NCI-H2029 treated with DMSO at 0.1 percent for 48 hours (cell line): ENCODE measurements at regions not wholly inside any gene's neighbourhood (a gene's known extent, or its start where the extent isn't known, plus 50 kb on each side); places are given as distances from the start of the nearest gene placed in this dataset.
"Not testable (repeated sequence)": the region's sequence is repeated elsewhere in the genome, so short reads cannot be mapped to it uniquely, and the experiment has no call there.

Source experiments
- DNase-seq: peaks from one replicate; lab custom pipeline; 2025; lab: John Stamatoyannopoulos, UW

- DNase-seq, result no peak
Measured at GRCh38 chr11:71097506-71098240, 154.7 kb downstream of the SHANK2 start.

GRCh38 chr11:71096751-71097388, 155.5 kb downstream of the SHANK2 start:
- DNase-seq, result no peak

- no peak for DNase-seq
Measured at GRCh38 chr11:71095294-71095850, 157.0 kb downstream of the SHANK2 start.

GRCh38 chr11:71094296-71095077, 157.9 kb downstream of the SHANK2 start:
- no peak for DNase-seq

- DNase-seq, result no peak
Measured at GRCh38 chr11:71093783-71094182, 158.6 kb downstream of the SHANK2 start.

GRCh38 chr11:71091506-71092265, 160.7 kb downstream of the SHANK2 start:
- no peak for DNase-seq

- DNase-seq, result no peak
Measured at GRCh38 chr11:71089571-71089970, 162.8 kb downstream of the SHANK2 start.

- not testable (repeated sequence) for DNase-seq
Measured at GRCh38 chr11:71088314-71089215, 163.8 kb downstream of the SHANK2 start.

- DNase-seq, result peak; percentile 50
Measured at GRCh38 chr11:71086687-71087258, 165.6 kb downstream of the SHANK2 start.

- no peak for DNase-seq
Measured at GRCh38 chr11:71084306-71085012, 167.9 kb downstream of the SHANK2 start.

GRCh38 chr11:71083105-71083504, 169.3 kb downstream of the SHANK2 start:
- DNase-seq, result no peak

- DNase-seq, result no peak
Measured at GRCh38 chr11:71082454-71082853, 169.9 kb downstream of the SHANK2 start.

- DNase-seq, result no peak
Measured at GRCh38 chr11:71081704-71082230, 170.6 kb downstream of the SHANK2 start.

- DNase-seq, result peak; percentile 82
Measured at GRCh38 chr11:71080239-71081097, 171.9 kb downstream of the SHANK2 start.

- DNase-seq, result no peak
Measured at GRCh38 chr11:71079795-71080194, 172.6 kb downstream of the SHANK2 start.

GRCh38 chr11:71078482-71078881, 173.9 kb downstream of the SHANK2 start:
- no peak for DNase-seq

- no peak for DNase-seq
Measured at GRCh38 chr11:71076525-71077304, 175.7 kb downstream of the SHANK2 start.
